KMS-11 (cell line): ENCODE measurements at regions not wholly inside any gene's neighbourhood (a gene's known extent, or its start where the extent isn't known, plus 50 kb on each side); places are given as distances from the start of the nearest gene placed in this dataset.

ENCODE experiments used
- H2AFZ ChIP-seq: fragments of 200-600 bp; sonication (generic); 2 replicates; pipeline ENCODE4 v1.6.1; 2016; ENCODE audit warnings: antibody characterized with exemption, mixed run types, low read depth
- H3K27ac ChIP-seq: fragments of 200-600 bp; sonication (generic); 2 replicates; pipeline ENCODE4 v1.6.1; 2016; ENCODE audit warnings: mild to moderate bottlenecking, mixed run types
- H3K27me3 ChIP-seq: fragments of 200-600 bp; sonication (generic); 2 replicates; pipeline ENCODE4 v1.6.1; 2017; ENCODE audit warnings: mild to moderate bottlenecking, low read depth, mixed run types, moderate library complexity; ENCODE audit not compliant: insufficient read depth
- H3K36me3 ChIP-seq: fragments of 200-600 bp; sonication (generic); 2 replicates; pipeline ENCODE4 v1.6.1; 2017; ENCODE audit warnings: mild to moderate bottlenecking, mixed run types; ENCODE audit not compliant: insufficient read depth
- H3K4me1 ChIP-seq: fragments of 200-600 bp; sonication (generic); 2 replicates; pipeline ENCODE4 v1.6.1; 2016; ENCODE audit warnings: mild to moderate bottlenecking, low read depth, mixed run types; ENCODE audit not compliant: poor library complexity, severe bottlenecking
- H3K4me2 ChIP-seq: fragments of 200-600 bp; sonication (generic); 2 replicates; pipeline ENCODE4 v1.7.0; 2016; ENCODE audit warnings: mild to moderate bottlenecking, mixed run types
- H3K4me3 ChIP-seq: fragments of 200-600 bp; sonication (generic); IDR thresholded peaks from 2 replicates; pipeline ENCODE4 v1.6.1; 2017; ENCODE audit warnings: low read depth, low read length, mixed read lengths; ENCODE audit not compliant: insufficient read depth
- H3K79me2 ChIP-seq: fragments of 200-600 bp; sonication (generic); 2 replicates; pipeline ENCODE4 v1.6.1; 2016; ENCODE audit warnings: low read depth, mixed run types; ENCODE audit not compliant: insufficient read depth
- H3K9ac ChIP-seq: fragments of 200-600 bp; sonication (generic); 2 replicates; pipeline ENCODE4 v1.6.1; 2016; ENCODE audit warnings: mild to moderate bottlenecking, mixed run types
- H4K20me1 ChIP-seq: fragments of 200-600 bp; sonication (generic); 2 replicates; pipeline ENCODE4 v1.6.1; 2016; ENCODE audit warnings: mild to moderate bottlenecking, mixed run types; ENCODE audit not compliant: insufficient read depth
- CTCF ChIP-seq: fragments of 200-600 bp; sonication (generic); conservative IDR thresholded peaks from 2 replicates; pipeline ENCODE4 v1.6.1; 2017; ENCODE audit warnings: low read depth, mild to moderate bottlenecking, antibody characterized with exemption, low read length, moderate library complexity, mixed read lengths

GRCh38 chr17:56045872-56046271 is 107.4 kb upstream of the ANKFN1 start:
- Histone ChIP-seq H3K4me2 (no peak overlapping the region), H4K20me1 (no peaks in the 10 kb centered on the region), H3K9ac (no peak overlapping the region), H3K27ac (no peak overlapping the region), H3K4me3 (no peak overlapping the region), H3K27me3 (0 out of 2 replicates have a peak, but pooled peaks cover 3% of the 10 kb centered on the region), H3K79me2 (no peaks in the 10 kb centered on the region), H3K4me1 (no peaks in the 10 kb centered on the region), H3K36me3 (no peaks in the 10 kb centered on the region), H2AFZ (no peak overlapping the region)
- no peak for TF ChIP-seq CTCF

- no peaks in the 10 kb centered on the region for H3K36me3 ChIP-seq
- H3K79me2 ChIP-seq = no peaks in the 10 kb centered on the region
- no peak overlapping the region for H3K9ac ChIP-seq
- no peak overlapping the region for H2AFZ ChIP-seq
- no peak overlapping the region for H3K27ac ChIP-seq
- no peaks in the 10 kb centered on the region for H4K20me1 ChIP-seq
- no peak for TF ChIP-seq CTCF
- H3K4me1 ChIP-seq = no peaks in the 10 kb centered on the region
- no peak overlapping the region for H3K4me2 ChIP-seq
- no peaks in the 10 kb centered on the region for H3K27me3 ChIP-seq
- no peak overlapping the region for H3K4me3 ChIP-seq
These were observed 105.9 kb upstream of the ANKFN1 start for GRCh38 chr17:56047331-56047730.

- H3K4me1 ChIP-seq = no peaks in the 10 kb centered on the region
- H3K36me3 ChIP-seq = no peaks in the 10 kb centered on the region
- H3K79me2 ChIP-seq = no peaks in the 10 kb centered on the region
- no peak overlapping the region for H3K9ac ChIP-seq
- H3K4me2 ChIP-seq = no peak overlapping the region
- no peak overlapping the region for H2AFZ ChIP-seq
- no peak overlapping the region for H3K27ac ChIP-seq
- no peaks in the 10 kb centered on the region for H4K20me1 ChIP-seq
- H3K27me3 ChIP-seq = no peaks in the 10 kb centered on the region
- TF ChIP-seq CTCF = no peak
- H3K4me3 ChIP-seq = no peak overlapping the region
These were observed 95.4 kb upstream of the ANKFN1 start for GRCh38 chr17:56057869-56058268.

- Histone ChIP-seq H3K4me2 (no peak overlapping the region), H4K20me1 (no peaks in the 10 kb centered on the region), H3K4me3 (no peak overlapping the region), H3K9ac (no peak overlapping the region), H2AFZ (no peak overlapping the region), H3K79me2 (no peaks in the 10 kb centered on the region), H3K4me1 (no peaks in the 10 kb centered on the region), H3K27me3 (no peaks in the 10 kb centered on the region), H3K36me3 (no peaks in the 10 kb centered on the region), H3K27ac (no peak overlapping the region)
- TF ChIP-seq CTCF = no peak
These were observed 88.8 kb upstream of the ANKFN1 start for GRCh38 chr17:56064506-56064905.
